GM12878 (cell line): ENCODE measurements at regions not wholly inside any gene's neighbourhood (a gene's known extent, or its start where the extent isn't known, plus 50 kb on each side); places are given as distances from the start of the nearest gene placed in this dataset.

Source experiments
- ATF3 ChIP-seq: IDR thresholded peaks from 2 replicates; pipeline ENCODE4 v1.6.1; 2011; ENCODE audit warnings: low read depth, mild to moderate bottlenecking, low read length, moderate library complexity, borderline replicate concordance; ENCODE audit errors: extremely low read depth
- BCL3 ChIP-seq: IDR thresholded peaks from 2 replicates; pipeline ENCODE4 v1.6.1; 2011; ENCODE audit warnings: borderline replicate concordance, low read depth, mild to moderate bottlenecking, moderate library complexity, low read length; ENCODE audit not compliant: insufficient read depth, poor library complexity, severe bottlenecking
- CEBPB ChIP-seq, 2 experiments: fragments of 150-350 bp in 1 of 2; IDR thresholded peaks; 2 replicates each; pipeline ENCODE4 v1.6.1; 2012 to 2014; ENCODE audit warnings: low read depth in 2 of 2, low read length in 2 of 2, borderline replicate concordance in 1 of 2, inconsistent platforms in 1 of 2
- CEBPZ ChIP-seq: fragments of 150-350 bp; IDR thresholded peaks from 2 replicates; pipeline ENCODE4 v1.6.1; 2016; ENCODE audit warnings: low read depth, low read length
- CREM ChIP-seq: IDR thresholded peaks from 2 replicates; pipeline ENCODE4 v1.6.1; 2014; ENCODE audit warnings: antibody characterized with exemption, low read depth
- CUX1 ChIP-seq: IDR thresholded peaks from 2 replicates; pipeline ENCODE4 v1.6.1; 2012; ENCODE audit warnings: improper control_type of control experiment, low read depth, low read length; ENCODE audit not compliant: insufficient replicate concordance
- E4F1 ChIP-seq: fragments of 450-650 bp; IDR thresholded peaks from 2 replicates; pipeline ENCODE4 v1.6.1; 2018; ENCODE audit warnings: borderline replicate concordance, mild to moderate bottlenecking; ENCODE audit not compliant: partially characterized antibody
- HDGF ChIP-seq: fragments of 450-650 bp; IDR thresholded peaks from 2 replicates; pipeline ENCODE4 v1.6.1; 2016; ENCODE audit warnings: antibody characterized with exemption
- RFX5 ChIP-seq: IDR thresholded peaks from 2 replicates; pipeline ENCODE4 v1.6.1; 2011; ENCODE audit warnings: low read depth, low read length, improper control_type of control experiment

- TF ChIP-seq BCL3 (no peak), CUX1 (no peak), CEBPZ (no peak), RFX5 (no peak), HDGF (no peak), CREM (no peak), E4F1 (no peak), ATF3 (no peak), CEBPB (IDR thresholded peaks at IDR 0.05; ENCODE audit: borderline replicate concordance in 1 of 2, low read depth in 2 of 2, low read length in 2 of 2) (no peak)
- TF ChIP-seq, all 136 proteins: peak for 0
These were observed 193.7 kb upstream of the PIEZO2 start (continued) for GRCh38 chr18:11343096-11343495.
